ENCODE measurements at regions not wholly inside any gene's neighbourhood (a gene's known extent, or its start where the extent isn't known, plus 50 kb on each side); places are given as distances from the start of the nearest gene placed in this dataset.

DNA sequence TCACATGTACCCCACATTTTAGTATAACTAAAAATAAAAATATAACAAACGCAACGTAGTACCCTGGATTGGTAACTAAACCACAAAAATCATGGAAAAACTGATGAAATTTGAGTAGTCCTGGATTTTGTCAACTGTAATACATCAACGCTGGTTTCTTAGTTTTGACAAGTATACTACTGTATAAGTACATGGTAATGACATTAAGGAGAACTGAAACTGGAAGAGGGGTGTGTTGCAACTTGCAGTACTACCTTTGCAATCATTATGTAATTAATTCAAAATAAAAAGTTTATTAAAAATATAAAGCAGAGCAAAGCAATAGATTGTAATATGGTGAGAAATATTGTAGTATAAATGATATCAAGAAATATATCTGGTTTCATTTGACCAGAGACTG is 1158.0 kb upstream of the SPRY2 start:
- Histone ChIP-seq H3K36me3 (ENCODE audit: control insufficient read depth in 2 of 2, insufficient read depth in 2 of 2, low read length in 1 of 2) (no peaks in the 10 kb centered on the region), H4K20me1 (ENCODE audit: control insufficient read depth, insufficient read depth) (no peaks in the 10 kb centered on the region), H3K9ac (ENCODE audit: control insufficient read depth, insufficient read depth, low read length) (no peak overlapping the region), H3K4me3 (no peak overlapping the region), H3K4me2 (ENCODE audit: control insufficient read depth, insufficient read depth) (no peak overlapping the region), H3K27me3 (replicated peaks in 1 of 2; ENCODE audit: control insufficient read depth in 2 of 2, insufficient read depth in 2 of 2, low read length in 1 of 2) (no peaks in the 10 kb centered on the region), H3K27ac (ENCODE audit: control insufficient read depth, insufficient read depth) (no peak overlapping the region), H3K4me1 (ENCODE audit: control insufficient read depth, insufficient read depth, low read length) (no peaks in the 10 kb centered on the region), H3K79me2 (ENCODE audit: control insufficient read depth, insufficient read depth, low read length) (no peaks in the 10 kb centered on the region), H3K9me3 (replicated peaks; ENCODE audit: control insufficient read depth, insufficient read depth, low read length) (no peaks in the 10 kb centered on the region), H2AFZ (ENCODE audit: control insufficient read depth, low read depth, low read length) (no peak overlapping the region)
- ChIA-PET CTCF (no interaction called here), POLR2A (interaction anchor here (0.6 kb wide), 1 partner anchor 11 kb away, joined by 6 read pairs; no protein-coding TSS in a partner anchor), SMC1A (ENCODE audit: uncharacterized antibody, unreplicated experiment) (no interaction called here), RAD21 (ENCODE audit: unreplicated experiment) (no interaction called here)
- BruUV-seq (replicated peaks), result no TSS peak
- intact Hi-C loops (cut with micrococcal nuclease; ENCODE audit: unreplicated experiment), result no loop called here
- ATAC-seq (peak; percentile 74), FAIRE-seq (no peak), DNase-seq (ENCODE audit: low read depth, low spot score) (no peak)
- in situ Hi-C loops (cut with MboI), result no loop called here
- WGBS (ENCODE audit: insufficient coverage, insufficient replicate concordance, low lambda C conversion rate, missing lambda C conversion rate), result 11% methylated on average over 3 of the region's 3 CpGs
- TF ChIP-seq MTA2 (IDR thresholded peaks at IDR 0.05; ENCODE audit: low read depth), result peak; percentile 32; the same call in 1 of the 2 replicates
- TF ChIP-seq SPI1 (IDR thresholded peaks at IDR 0.05; ENCODE audit: borderline replicate concordance, insufficient read depth, low read depth, low read length), result peak; percentile 45; the same call in 1 of the 2 replicates
- no peak for TF ChIP-seq CUX1 (IDR thresholded peaks at IDR 0.05; ENCODE audit: insufficient replicate concordance, low read depth, low read length)
- no peak for TF ChIP-seq USF2 (IDR thresholded peaks at IDR 0.05; ENCODE audit: borderline replicate concordance, low read depth, low read length)

Data from GM12878 (cell line).